NCI-H146 (cell line): ENCODE measurements at regions not wholly inside any gene's neighbourhood (a gene's known extent, or its start where the extent isn't known, plus 50 kb on each side); places are given as distances from the start of the nearest gene placed in this dataset.

Source experiments
- DNase-seq: peaks from one replicate; lab custom pipeline; 2025; lab: John Stamatoyannopoulos, UW

- DNase-seq, result no peak
These were observed 52.6 kb upstream of the TGFBR2 start for GRCh38 chr3:30553641-30554316.

DNA sequence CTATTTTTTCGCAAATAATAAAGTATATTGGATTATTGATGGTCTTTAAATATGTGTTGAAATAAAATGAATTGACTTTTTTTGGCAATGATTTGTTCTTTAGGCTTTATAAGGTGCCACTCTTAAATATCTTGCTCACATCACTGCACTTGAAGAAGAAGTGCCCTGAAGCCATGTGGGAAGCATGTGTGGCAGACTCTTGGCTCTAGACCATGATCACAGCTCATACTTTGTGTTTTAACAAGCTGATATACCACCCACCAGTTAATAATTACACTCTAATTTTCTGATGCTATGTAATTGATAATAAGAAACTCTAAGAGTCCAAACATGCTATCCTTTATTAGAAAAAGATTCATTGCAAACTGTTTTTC is 52.1 kb upstream of the TGFBR2 start:
- no peak for DNase-seq

- DNase-seq, result no peak
These were observed 50.4 kb upstream of the TGFBR2 start for GRCh38 chr3:30555968-30556367.
